ENCODE measurements at regions not wholly inside any gene's neighbourhood (a gene's known extent, or its start where the extent isn't known, plus 50 kb on each side); places are given as distances from the start of the nearest gene placed in this dataset.
"Not testable (repeated sequence)": the region's sequence is repeated elsewhere in the genome, so short reads cannot be mapped to it uniquely, and the experiment has no call there.

DNA sequence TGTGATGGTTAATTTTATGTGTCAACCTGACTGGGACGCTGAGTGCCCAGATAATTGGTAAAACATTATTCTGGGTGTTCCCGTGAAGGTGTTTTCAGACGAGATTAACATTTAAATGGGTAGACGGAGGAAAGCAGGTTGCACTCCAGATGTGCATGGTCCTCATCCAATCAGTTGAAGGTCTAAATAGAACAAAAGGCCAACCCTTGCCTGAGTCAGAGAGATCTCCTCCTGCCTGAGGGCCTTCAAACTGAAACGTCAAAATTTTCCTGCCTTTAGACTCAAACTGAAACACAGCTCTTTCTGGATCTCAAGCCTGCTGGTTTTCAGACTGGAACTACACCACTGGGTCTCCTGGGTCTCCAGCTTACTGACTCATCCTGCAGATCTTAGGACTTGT lies 73.5 kb downstream of the NPIPA8 start:
- DNase-seq (ENCODE audit: low spot score) = not testable (repeated sequence)

DNA sequence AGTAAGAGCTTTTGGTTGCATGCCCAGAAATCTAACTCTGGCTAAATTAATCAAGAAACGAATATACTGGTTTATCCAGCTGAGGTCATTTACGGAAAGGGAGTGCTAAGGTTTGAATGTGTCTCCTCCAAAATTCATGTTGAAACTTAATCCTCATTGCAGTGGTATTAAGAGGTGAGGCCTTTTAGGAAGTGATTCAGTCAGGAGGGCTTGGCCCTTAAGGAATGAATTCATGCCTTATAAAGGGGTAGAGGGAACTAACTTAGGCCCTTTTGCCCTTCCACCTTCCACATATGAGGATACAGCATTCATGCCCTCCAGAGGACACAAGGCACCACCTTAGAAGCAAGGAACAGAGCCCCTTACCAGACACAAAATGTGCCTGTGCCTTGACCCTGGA lies 74.7 kb downstream of the NPIPA8 start:
- not testable (repeated sequence) for DNase-seq (ENCODE audit: low spot score)

DNA sequence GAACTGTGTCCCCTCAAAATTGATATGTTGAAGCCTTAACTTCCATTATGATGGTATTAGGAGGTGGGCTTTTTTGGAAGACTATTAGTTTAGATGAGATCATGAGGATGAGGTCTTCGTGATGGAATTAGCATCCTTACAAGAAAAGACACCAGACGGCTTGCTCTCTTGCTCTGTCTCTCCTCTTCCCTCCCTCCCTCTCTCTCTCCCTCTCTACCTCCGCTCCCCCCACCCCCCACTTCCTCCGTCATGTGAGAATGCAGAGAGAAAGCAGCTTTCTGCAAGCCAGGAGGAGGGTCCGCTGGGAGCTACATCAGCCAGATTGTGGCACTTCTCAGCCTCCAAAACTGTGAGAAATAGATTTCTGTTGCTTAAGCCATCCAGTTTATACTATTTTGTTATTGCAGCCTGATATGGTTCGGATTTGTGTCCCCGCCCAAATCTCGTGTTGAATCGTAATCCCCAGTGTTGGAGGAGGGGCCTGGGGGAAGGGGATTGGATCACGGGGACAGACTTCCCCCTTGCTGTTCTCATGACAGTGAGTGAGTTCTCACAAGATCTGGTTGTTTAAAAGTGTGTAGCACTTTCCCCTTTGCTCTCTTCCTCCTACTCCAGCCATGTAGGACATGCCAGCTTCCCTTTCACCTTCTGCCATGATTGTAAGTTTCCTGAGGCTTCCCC lies 76.9 kb downstream of the NPIPA8 start:
- DNase-seq (ENCODE audit: low spot score) = not testable (repeated sequence)

DNA sequence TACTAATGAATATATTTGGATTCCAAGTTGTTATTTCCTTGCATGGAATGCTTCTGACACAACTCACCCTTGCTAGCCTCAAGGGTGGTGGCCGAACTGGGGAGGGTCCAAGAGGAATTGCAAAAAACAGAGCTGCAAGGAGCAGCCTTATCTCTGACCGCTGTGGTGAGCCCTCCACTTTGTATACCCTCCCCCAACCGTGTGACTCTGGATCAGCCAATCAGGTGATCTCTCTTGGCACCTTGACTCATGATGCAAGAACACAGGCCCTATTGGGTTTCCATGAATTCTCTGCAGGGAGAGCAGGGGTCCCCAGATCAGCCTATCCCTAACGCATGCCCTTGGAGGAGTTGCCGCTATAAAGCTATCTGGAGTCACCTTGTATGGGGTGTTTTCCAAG lies 83.6 kb downstream of the NPIPA8 start:
- DNase-seq (ENCODE audit: low spot score) = not testable (repeated sequence)

DNA sequence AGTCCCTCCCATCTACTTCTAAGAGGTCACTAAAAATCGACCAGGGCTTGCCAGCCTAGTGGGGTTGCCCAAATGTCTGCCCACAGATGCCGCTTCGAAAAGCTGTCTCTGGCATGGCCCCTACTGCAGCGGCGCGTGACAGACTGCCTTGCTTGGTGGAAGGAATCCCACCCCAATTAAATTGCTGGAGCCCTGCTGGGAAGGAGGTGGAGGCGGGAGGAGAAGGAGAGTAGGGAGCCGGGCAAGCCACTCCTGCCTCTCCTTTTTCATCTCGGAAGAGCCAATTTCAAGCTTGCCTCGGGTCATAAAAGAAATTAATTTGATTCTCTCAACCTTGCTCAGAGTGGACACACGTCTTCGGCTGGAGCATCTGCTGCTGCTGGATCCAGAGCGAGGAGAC lies 106.0 kb downstream of the NPIPA8 start:
- not testable (repeated sequence) for DNase-seq (ENCODE audit: low spot score)

DNA sequence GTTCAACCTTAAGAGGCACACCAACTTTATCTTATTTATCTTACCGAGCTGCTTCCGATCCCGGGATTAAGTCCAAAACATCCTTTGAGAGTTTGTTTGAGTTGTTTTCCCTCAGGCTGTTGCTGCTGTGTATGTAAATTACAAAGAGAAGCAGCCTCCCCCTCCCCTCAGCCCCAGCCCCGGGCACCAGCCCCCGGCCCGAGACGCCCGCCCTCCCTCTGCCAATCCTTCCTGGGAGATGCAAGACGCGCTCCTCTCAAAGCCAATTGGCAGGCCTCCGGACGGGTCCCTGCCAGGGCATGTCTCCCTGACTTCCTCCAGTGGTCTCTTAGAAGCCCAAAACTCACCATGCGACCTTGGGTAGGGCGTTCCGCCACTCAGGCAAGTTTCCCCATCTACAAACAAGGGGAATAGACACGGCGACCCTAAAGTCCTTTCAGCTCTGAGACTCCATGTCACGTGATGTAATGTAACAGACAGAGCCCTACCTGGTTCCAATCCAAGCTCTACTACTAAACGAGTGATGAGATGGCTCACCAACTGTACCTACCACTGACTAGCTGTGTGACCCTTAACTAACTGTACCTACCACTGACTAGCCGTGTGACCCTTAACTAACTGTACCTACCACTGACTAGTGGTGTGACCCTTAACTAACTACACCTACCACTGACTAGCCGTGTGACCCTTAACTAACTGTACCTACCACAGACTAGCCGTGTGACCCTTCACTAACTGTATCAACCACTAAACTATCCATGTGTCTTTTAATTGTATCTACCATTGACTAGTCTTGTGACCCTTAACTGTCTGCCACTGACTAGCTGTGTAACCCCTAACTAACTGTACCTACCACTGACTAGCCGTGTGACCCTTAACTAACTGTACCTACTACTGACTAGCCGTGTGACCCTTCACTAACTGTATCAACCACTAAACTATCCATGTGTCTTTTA lies 114.2 kb downstream of the NPIPA8 start:
- DNase-seq (ENCODE audit: low spot score) = not testable (repeated sequence)

DNA sequence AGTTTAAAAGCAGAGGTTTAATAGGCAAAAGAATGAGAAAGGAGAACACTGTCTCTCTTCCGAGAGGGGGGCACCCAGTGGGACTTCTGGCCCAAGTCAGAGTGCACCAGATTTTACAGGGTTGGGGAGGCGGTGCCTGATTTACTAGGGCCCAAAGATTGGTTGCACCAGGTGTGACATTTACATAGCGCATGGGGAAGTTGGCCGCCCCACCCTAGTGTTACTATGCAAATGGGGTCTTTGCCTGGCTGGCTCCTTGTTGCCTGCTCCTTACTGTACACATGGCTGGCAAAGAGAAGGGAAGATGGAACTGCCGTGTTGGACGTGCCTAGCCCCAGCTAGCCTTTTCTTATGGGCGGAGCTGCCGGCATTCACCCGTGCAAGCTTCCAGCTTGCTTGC lies 118.8 kb downstream of the NPIPA8 start:
- DNase-seq (ENCODE audit: low spot score) = not testable (repeated sequence)

DNA sequence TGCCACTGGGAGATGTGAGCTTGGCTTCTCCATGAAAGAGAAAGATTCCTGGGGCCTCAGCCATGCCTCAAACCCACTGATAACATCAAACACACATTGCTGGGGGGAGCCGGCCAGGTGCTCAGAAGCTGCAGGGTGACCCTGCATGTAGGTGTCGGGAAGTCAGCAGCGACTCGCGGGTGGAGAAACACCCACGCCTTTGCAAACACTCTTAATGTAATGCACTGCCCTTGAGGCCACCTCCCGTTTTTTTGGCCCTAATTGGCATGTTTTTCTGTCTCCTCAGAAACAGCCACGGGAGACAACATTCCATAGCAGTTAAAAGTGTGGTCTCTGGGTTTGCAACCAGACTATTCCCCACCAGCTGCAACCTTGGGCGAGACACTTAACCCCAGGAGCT lies 119.7 kb downstream of the NPIPA8 start:
- DNase-seq (ENCODE audit: low spot score) = not testable (repeated sequence)

DNA sequence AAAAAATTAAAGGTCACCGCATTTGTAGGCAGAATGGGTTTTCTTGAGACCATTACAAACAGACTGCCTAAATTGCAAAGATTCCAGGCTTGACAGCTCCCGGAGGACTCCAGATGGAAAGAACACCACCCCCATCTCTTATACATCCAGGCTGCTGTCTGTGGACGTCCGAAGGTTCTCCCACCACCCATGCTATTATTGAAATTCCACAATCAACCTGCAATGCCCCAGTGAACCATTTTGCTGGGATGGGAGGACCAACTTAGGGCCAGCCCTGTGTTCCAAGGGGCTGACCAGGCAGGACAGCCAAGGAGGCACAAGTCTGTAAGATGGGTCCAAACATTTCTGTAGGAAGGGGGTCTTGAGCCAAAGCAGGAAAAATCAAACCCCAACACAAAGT lies 122.7 kb downstream of the NPIPA8 start:
- peak; percentile 11 for DNase-seq (ENCODE audit: low spot score)

DNA sequence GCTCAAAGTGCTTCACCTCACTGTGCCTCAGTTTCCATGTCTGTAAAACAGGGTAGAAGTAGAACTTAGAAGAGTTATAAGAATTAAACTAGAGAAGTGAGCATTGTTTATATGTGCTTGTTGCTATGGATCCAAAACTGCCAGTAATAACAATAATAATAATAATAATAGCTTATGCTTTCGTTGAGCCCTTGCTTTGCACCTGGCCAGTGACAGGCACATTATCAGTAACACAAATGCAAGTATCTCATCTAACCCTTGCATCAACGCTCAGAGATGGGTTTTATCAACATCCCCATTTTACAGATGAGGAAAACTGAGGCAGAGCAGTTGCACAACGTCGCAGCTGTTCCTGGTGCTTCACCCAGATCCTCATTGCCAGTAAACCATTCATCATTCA lies 125.0 kb downstream of the NPIPA8 start:
- DNase-seq (ENCODE audit: low spot score) = not testable (repeated sequence)

DNA sequence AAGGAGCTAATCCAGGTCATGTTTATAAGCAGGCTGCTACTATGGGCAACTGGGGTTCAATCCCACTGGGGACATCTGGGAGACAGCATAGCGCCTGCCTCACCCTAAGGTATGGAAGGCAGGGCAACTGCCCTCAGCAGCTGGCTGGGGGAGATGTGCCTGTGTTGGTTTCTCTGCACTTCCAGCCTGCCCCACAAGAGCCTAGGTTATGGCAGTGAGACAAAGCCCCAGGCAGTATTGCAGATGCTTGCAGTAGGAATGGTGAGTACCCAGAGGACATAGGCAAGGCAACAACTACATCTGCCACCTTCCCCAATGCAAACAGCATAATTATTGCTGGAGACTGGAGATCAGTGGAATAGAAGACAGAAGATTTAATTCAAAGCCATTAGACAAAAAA lies 131.8 kb downstream of the NPIPA8 start:
- DNase-seq (ENCODE audit: low spot score) = not testable (repeated sequence)

DNA sequence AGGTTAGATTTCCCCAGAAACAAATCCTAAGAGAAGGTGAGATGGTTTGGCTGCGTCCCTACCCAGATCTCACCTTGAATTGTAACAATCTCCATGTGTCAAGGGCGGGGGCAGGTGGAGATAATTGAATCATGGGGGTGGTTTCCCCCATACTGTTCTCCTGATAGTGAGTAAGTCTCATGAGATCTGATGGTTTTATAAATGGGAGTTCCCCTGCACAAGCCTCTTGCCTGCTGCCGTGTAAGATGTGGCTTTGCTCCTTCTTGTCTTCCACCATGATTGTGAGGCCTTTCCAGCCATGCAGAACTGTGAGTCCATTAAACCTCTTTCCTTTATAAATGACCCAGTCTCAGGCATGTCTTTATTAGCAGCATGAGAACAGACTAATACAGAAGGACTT lies 132.2 kb downstream of the NPIPA8 start:
- not testable (repeated sequence) for DNase-seq (ENCODE audit: low spot score)

DNA sequence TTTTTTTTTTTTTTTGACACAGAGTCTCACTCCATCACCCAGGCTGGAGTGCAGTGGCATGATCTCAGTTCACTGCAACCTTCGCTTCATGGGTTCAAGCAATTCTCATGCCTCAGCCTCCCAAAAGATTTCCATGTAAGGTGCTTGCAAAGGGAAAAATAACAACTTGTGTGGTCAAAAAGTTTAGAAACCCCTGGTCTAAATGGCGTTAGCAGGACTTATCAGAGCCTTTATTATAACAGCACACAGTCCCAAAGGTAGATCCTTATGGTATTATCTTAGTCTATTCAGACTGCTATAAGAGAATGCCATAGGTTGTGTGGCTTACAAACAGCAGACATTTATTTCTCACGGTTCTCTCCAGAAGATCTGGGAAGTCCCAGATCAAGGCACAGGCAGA lies 135.0 kb downstream of the NPIPA8 start:
- DNase-seq (ENCODE audit: low spot score) = not testable (repeated sequence)

DNA sequence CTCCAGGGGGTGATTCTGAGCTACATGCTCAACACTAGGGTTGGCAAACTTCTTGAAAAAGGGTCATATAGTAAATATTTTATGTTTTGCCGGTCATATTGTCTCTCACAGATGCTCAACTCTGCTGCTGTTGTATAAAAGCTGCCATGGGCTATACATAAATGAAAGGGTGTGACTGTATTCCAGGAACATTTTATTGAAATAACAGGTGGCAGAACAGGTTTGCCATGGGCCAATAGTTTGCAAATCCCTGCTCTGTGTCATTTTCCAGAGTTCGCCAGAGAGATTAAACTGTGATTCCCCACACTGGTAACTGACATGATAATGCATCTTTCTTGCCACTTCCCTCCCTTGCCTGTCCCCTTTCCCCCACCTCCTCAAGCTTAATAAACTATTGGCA lies 144.1 kb downstream of the NPIPA8 start:
- not testable (repeated sequence) for DNase-seq (ENCODE audit: low spot score)

DNA sequence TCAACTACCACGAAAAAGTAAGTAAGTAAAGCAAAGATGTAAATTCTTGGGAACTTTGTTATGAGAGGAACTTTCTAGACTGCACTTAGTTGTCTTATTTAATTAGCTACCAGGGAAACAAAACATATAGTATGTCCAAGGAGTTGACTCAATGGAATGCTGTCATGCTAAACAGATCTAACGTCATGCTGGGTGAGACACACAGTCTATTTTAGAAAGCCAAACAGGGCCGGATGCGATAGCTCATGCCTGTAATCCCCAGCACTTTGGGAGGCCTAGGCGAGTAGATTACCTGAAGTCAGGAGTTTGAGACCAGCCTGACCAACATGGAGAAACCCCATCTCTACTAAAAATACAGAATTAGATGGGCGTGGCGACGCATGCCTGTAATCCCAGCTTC lies 146.4 kb downstream of the NPIPA8 start:
- not testable (repeated sequence) for DNase-seq (ENCODE audit: low spot score)

DNA sequence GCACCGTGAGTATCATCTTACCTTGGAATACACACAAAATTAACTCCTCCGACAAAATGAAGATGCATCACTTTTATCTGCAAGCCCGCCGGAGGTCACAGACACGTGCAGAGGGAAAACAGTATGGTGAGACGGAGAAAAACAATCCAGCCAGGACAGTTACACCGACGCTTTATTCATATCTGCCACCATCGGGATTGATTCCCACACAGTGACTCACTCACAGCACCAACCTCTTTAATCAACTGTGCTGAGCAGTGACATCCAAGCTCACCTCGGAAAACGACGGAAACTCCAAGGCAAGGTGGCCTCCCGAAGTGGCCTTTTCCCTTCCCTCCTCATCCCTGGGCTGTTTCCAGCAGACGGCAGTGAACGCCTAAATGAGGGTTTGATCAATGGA lies 151.8 kb downstream of the NPIPA8 start:
- DNase-seq (ENCODE audit: low spot score) = not testable (repeated sequence)

DNA sequence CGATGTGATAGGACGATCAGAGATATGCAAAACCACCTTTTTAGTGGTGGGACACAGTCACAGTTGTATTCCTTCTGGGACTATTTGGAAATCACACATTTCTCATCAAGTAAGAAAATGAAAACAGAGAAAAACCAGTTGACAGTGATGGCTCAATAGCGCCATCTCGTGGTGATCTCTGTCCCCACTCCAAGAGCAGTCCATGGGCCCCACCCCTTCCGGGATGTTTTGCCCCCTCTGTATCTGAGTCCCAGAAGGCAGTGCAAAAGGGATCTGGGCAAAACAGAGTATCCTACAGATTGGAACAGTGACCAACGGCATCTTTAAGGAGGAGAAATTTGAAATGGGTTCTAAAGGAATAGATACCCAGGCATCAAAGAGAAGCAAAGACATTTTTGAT lies 155.5 kb downstream of the NPIPA8 start:
- DNase-seq (ENCODE audit: low spot score) = not testable (repeated sequence)

DNA sequence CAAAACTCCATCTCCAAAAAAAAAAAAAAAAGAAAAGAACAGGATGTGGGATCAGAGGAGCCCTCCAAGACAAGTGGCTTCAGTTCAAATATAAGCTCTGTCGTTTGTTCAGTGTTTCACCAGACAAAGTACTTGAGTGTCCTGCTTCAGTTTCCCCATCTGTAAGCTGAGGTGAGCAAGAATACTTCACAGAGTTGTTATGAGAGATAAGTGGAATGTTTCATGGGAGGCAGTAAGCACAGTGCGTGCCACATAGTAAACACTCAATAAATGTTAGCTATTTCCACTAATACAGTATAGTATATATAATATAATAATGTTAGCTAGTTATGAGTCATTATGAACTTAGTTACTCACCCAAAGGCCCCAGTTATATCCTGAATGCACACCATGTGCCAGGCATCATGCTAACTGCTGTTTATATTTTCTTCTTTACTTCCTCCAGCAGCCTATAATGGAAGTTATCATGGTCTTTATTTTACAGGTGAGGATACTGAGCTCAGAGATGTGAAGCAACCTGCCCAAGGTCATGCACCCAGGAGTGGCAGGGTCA lies 162.5 kb downstream of the NPIPA8 start:
- DNase-seq (ENCODE audit: low spot score) = not testable (repeated sequence)

DNA sequence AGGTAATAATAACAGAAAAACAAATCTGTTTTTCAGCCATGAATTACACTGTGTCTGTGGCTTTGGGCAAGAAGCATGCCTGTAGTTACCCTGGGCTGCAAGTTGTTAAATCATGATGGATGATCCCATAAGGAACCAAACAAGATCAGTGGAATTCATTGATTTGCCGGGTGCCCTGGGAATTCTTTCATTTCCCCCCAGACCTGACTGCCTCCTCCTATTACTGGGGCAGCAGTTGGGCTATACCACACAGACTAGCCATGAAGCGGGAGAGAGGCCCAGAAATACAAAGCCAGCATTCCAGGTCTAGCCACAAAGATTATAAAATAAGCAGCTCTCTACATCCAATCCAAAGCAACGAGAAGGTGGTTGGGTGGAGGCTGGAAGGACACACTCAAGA lies 174.2 kb downstream of the NPIPA8 start:
- DNase-seq (ENCODE audit: low spot score) = not testable (repeated sequence)

DNA sequence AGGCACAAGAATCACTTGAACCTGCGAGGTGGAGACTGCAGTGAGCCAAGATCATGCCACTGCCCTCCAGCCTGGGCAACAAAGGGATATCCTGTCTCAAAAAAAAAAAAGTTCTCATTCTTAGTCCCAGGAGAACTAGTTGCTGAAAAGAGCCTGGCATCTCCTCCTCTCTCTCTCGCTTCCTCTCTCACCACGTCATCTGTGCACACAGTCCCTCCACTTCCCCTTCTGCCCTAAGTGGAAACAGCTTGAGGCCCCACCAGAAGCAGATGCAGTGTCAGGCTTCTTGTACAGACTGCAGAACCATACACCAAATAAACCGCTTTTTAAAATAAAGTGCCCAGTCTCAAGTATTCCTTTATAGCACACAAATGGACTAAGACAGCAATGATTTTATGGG lies 175.3 kb downstream of the NPIPA8 start:
- DNase-seq (ENCODE audit: low spot score) = not testable (repeated sequence)

DNA sequence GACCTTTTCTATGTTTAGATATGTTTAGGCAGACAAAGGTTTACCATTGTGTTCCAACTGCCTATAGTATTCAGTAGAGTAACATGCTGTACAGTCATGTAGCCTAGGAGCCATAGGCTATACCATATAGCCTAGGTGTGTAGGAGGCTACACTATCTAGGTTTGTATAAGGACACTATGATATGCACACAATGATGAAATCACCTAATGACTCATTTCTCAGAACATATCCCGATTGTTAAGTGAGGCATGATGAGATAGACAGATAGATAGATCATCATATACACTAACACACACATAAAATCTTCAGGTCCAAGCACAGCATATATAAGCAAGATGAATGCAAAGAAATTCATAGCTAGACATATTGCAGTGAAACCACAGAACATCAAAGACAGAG lies 177.4 kb downstream of the NPIPA8 start:
- DNase-seq (ENCODE audit: low spot score) = not testable (repeated sequence)

DNA sequence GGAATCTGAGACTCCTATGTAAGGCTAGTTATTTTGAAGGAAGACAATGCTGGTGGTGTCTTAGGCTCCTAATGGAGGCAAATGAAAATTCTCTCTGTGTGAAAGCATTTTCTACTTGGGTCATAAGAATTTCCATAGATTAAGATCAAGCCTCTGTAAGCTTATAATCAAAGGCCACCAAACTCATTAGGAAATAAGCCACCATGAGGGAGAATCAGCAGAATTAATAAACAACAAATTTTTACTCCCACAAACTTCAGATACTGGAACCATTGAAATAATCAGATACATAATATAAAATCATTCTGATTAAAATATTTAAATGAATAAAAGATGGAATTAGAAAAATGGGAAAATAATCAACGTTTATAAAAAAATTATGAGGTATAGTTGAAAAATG lies 178.7 kb downstream of the NPIPA8 start:
- DNase-seq (ENCODE audit: low spot score) = not testable (repeated sequence)

DNA sequence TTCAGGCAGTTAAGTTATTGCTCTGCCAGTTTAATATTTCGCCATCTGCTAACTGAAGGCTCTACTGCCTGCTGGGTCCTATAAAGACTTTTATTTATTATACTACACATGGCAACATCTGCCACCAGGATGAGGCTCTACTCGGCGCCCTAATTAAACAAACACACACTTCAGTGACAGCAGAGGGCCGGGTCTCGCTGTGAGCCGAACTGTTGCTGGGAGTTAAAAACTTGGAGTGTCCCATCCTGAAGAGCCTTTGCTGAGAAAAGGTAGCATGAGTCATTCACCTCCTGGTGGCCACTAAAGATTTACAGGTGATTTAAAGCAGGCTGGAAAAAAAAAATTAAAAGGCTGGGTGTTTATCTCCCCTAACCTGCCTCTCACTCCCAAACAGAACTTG lies 183.7 kb downstream of the NPIPA8 start:
- not testable (repeated sequence) for DNase-seq (ENCODE audit: low spot score)

All from mucosa of gallbladder (tissue), 1 donor.